ENCODE measurements at regions not wholly inside any gene's neighbourhood (a gene's known extent, or its start where the extent isn't known, plus 50 kb on each side); places are given as distances from the start of the nearest gene placed in this dataset.

GRCh38 chr20:23189854-23190253 lies 103.7 kb upstream of the CD93 start:
- TF ChIP-seq, protein P1, sequence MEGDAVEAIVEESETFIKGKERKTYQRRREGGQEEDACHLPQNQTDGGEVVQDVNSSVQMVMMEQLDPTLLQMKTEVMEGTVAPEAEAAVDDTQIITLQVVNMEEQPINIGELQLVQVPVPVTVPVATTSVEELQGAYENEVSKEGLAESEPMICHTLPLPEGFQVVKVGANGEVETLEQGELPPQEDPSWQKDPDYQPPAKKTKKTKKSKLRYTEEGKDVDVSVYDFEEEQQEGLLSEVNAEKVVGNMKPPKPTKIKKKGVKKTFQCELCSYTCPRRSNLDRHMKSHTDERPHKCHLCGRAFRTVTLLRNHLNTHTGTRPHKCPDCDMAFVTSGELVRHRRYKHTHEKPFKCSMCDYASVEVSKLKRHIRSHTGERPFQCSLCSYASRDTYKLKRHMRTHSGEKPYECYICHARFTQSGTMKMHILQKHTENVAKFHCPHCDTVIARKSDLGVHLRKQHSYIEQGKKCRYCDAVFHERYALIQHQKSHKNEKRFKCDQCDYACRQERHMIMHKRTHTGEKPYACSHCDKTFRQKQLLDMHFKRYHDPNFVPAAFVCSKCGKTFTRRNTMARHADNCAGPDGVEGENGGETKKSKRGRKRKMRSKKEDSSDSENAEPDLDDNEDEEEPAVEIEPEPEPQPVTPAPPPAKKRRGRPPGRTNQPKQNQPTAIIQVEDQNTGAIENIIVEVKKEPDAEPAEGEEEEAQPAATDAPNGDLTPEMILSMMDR (optimal IDR thresholded peaks at IDR 0.05 in 1 of 3, IDR thresholded peaks at IDR 0.05 in 1 of 3, conservative IDR thresholded peaks at IDR 0.05 in 1 of 3; ENCODE audit: extremely low read depth in 1 of 3, insufficient read depth in 2 of 3, low read length in 3 of 3) = no peak
- no peak for TF ChIP-seq EZH2 (IDR thresholded peaks at IDR 0.05; ENCODE audit: low read length)
- Histone ChIP-seq H3K9me3 (ENCODE audit: control insufficient read depth, low read depth, low read length) (no peaks in the 10 kb centered on the region), H3K9ac (ENCODE audit: control insufficient read depth, extremely low read depth, insufficient read depth, low read length) (no peak overlapping the region), H4K20me1 (ENCODE audit: control insufficient read depth, extremely low read depth, insufficient read depth, low read length) (no peaks in the 10 kb centered on the region), H3K36me3 (ENCODE audit: control insufficient read depth in 2 of 2, extremely low read depth in 1 of 2, insufficient read depth in 2 of 2, low read length in 2 of 2) (no peaks in the 10 kb centered on the region), H3K27me3 (ENCODE audit: control insufficient read depth, extremely low read depth, insufficient read depth, low read length) (no peaks in the 10 kb centered on the region), H3K4me3 (ENCODE audit: control insufficient read depth in 2 of 3, extremely low read depth in 1 of 3, insufficient read depth in 2 of 3, low read depth in 1 of 3, low read length in 3 of 3) (no peak overlapping the region), H3K79me2 (ENCODE audit: control insufficient read depth, insufficient read depth, low read length) (no peaks in the 10 kb centered on the region), H3K4me2 (ENCODE audit: control insufficient read depth, extremely low read depth, insufficient read depth, low read depth, low read length) (no peak overlapping the region), H3K9me1 (ENCODE audit: control insufficient read depth, extremely low read depth, insufficient read depth, low read length) (no peaks in the 10 kb centered on the region), H3K4me1 (ENCODE audit: control insufficient read depth, extremely low read depth, insufficient read depth, low read length) (peaks cover 10% of the 10 kb centered on the region), H2AFZ (ENCODE audit: control insufficient read depth, low read length) (no peak overlapping the region), H3K27ac (ENCODE audit: control insufficient read depth, insufficient read depth, low read length) (no peak overlapping the region)
- dilution Hi-C loops (cut with MboI; ENCODE audit: extremely low pct_ligation_motif_present, low sequenced_read_pairs) = loop anchor here (25.0 kb wide), 1 partner anchor 153 kb away; the partner anchor contains the start of genes SSTR4 and THBD
- DNase-seq (ENCODE audit: low read depth, low spot score) = no peak
- FAIRE-seq = no peak

DNA sequence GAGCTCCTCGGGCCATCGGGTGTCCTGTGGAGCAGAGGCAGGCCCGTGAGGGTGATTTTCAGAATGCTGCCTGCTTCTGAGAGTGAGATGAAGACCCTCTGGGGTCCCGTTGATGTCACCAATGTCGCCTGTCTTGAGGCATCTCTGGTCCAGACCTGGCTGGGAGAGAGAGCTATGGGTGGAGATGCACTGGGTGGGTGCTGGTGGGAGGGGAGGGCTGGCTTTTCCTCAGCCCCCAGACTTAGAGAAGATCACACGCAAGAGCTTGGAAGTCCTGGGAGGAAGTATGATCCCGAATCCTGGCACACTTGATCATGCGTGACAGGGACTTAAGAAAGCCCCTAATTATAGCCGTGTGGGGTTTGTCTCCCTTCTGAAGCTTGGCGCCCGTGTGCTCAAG lies 103.2 kb upstream of the CD93 start:
- Histone ChIP-seq H3K27me3 (ENCODE audit: control insufficient read depth, extremely low read depth, insufficient read depth, low read length) (no peaks in the 10 kb centered on the region), H3K9ac (ENCODE audit: control insufficient read depth, extremely low read depth, insufficient read depth, low read length) (no peak overlapping the region), H4K20me1 (ENCODE audit: control insufficient read depth, extremely low read depth, insufficient read depth, low read length) (no peaks in the 10 kb centered on the region), H3K79me2 (ENCODE audit: control insufficient read depth, insufficient read depth, low read length) (no peaks in the 10 kb centered on the region), H3K36me3 (ENCODE audit: control insufficient read depth in 2 of 2, extremely low read depth in 1 of 2, insufficient read depth in 2 of 2, low read length in 2 of 2) (no peaks in the 10 kb centered on the region), H3K9me1 (ENCODE audit: control insufficient read depth, extremely low read depth, insufficient read depth, low read length) (no peaks in the 10 kb centered on the region), H3K4me1 (ENCODE audit: control insufficient read depth, extremely low read depth, insufficient read depth, low read length) (peaks cover 10% of the 10 kb centered on the region), H3K9me3 (ENCODE audit: control insufficient read depth, low read depth, low read length) (no peaks in the 10 kb centered on the region), H3K27ac (ENCODE audit: control insufficient read depth, insufficient read depth, low read length) (no peak overlapping the region), H2AFZ (ENCODE audit: control insufficient read depth, low read length) (no peak overlapping the region), H3K4me2 (ENCODE audit: control insufficient read depth, extremely low read depth, insufficient read depth, low read depth, low read length) (no peak overlapping the region), H3K4me3 (ENCODE audit: control insufficient read depth in 2 of 3, extremely low read depth in 1 of 3, insufficient read depth in 2 of 3, low read depth in 1 of 3, low read length in 3 of 3) (no peak overlapping the region)
- TF ChIP-seq EZH2 (IDR thresholded peaks at IDR 0.05; ENCODE audit: low read length) = no peak
- TF ChIP-seq, protein P1 (optimal IDR thresholded peaks at IDR 0.05 in 1 of 3, IDR thresholded peaks at IDR 0.05 in 1 of 3, conservative IDR thresholded peaks at IDR 0.05 in 1 of 3; ENCODE audit: extremely low read depth in 1 of 3, insufficient read depth in 2 of 3, low read length in 3 of 3) = no peak
- FAIRE-seq (no peak), DNase-seq (ENCODE audit: low read depth, low spot score) (no peak)
- dilution Hi-C loops (cut with MboI; ENCODE audit: extremely low pct_ligation_motif_present, low sequenced_read_pairs) = loop anchor here (25.0 kb wide), 1 partner anchor 152 kb away; the partner anchor contains the start of genes SSTR4 and THBD

All from keratinocyte (primary cell).